ENCODE measurements at regions not wholly inside any gene's neighbourhood (a gene's known extent, or its start where the extent isn't known, plus 50 kb on each side); places are given as distances from the start of the nearest gene placed in this dataset.
"Not testable (repeated sequence)": the region's sequence is repeated elsewhere in the genome, so short reads cannot be mapped to it uniquely, and the experiment has no call there.

DNA sequence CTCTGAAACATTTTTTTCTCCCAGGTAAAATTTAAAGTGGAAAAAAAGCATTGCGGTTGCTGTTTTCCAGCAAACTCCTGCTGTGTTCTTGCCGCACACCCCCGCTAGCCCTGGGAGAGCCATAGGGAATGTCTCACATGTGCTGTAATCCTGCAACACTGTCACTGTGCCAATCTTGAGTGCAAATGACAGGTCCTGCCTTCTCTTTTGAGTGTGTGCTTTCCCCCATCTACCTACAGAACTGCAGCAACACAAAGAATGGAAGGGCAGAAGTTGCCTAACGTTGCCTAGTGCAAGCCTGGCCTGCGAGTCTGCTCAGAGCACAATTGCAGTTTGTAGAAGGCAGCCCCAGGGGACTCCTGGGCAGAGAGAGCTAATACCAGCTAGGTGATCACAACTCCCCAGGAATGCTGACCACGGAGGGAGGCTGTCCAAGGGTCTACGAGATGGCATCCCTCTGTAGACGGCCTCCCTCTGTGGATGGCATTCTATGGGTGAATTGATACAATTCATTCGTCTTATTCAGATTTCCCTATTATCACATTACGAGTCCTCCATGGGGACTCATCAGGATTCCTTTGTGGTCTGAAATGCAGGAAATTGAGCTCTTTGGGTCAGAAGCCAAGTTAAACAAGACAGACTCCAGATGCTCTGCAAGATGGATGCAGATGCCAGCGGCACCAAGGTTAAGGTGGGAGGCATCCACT, 172.6 kb upstream of the S1PR3 start:
- peak; percentile 55 for DNase-seq

DNA sequence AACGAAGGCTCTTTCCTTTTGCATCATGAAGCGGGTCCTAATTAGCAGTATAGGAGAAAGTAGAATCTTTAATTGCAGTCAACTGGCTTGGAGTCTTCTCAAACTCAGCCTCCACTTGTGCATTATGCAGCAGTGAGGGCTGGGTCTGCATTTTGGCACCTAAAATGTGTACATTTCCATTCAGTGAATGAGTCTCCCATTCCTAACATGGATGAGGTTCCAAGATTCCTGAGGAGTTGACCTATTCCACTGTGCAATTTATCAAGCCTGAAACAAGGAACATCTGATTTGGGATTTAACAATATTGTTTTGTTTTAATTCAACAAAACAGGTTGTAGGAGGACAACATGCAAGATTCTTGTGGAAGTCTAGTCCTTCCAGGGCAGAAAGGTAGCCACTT, 171.8 kb upstream of the S1PR3 start:
- no peak for DNase-seq

DNA sequence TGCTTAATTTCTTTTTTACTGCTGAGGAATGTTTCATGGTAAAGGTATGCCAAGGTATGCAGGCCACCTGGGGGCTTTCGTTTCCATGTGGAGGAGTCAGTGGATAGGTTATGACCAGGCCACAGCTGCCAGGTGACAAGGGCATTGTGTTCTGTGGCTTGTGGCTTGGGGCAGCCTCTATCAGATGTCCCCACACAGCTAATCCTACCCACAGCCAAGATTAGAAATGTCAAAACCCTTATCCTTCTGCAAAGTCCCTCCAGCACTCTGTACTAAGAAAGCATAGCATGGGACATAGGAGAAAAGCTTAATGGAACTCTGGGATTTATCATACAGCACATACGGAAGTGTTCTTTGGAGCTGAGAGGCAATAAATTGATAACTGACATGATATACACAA, 171.2 kb upstream of the S1PR3 start:
- no peak for DNase-seq

DNA sequence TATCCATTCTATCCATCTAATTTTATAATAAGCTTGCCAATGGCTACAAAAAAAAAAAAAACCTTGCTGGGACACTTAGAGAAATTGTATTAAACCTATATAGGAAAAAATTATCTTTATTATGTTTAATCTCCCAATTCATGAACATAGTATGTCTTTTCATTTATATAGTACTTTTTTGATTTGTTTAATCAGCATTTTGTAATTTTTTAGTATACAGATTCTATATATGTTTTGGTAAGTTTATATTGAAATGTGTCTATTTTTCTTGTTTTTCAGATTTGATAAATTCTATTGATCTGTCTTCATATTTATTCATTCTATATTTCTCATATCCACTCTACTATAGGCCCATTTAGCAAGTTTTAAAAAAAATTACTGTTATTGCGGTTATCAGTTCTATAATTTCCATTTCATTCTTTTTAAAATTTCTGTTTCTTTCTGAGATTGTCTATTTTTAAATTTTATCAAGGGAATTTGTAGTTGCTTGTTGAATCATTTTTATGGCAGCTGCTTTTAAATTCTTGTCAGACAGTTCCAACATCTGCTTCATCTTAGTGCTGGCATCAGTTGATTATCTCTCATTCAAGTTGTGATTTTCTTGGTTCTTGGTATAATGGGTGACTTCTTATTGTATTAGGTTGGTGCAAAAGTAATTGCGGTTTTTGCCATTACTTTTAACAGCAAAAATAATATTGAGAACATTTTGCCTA, 170.1 kb upstream of the S1PR3 start:
- DNase-seq, result no peak

DNA sequence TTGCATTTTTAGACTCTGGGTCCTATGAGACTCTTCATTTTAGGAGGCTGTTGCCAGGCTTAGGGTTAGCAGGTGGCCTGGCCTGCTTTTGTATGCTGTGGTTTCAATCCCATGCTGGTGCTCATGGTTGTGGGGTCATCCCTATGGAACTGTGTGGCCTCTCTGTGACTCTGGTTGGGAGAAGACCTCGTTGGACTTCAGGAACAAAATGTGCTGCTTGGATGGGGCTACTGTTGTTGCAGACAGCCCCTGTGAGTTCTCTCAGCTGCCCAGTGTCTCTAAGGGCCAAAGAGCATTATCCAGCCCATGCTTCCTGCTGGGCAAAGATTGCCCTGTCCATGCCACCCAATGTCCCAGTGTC, 169.5 kb upstream of the S1PR3 start:
- no peak for DNase-seq

DNA sequence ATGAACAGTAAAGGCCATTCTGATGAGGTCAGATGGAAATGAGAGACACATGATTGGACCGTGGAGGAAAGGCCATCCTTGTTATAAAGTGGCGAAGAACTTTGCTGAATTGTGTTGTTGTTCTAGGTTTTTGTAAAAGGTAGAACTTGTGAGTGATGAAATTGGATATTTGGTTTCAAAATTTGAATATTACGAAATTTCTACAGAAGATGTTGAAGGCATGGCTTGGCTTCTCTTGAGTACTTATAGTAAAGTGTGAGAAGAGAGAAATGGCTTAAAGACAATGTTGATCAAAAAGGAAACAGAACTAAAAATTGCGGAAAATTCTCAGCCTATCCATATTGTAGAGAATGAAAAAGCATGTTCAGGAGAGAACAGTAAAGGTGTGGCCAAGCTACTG, 166.6 kb upstream of the S1PR3 start:
- DNase-seq, result no peak

DNA sequence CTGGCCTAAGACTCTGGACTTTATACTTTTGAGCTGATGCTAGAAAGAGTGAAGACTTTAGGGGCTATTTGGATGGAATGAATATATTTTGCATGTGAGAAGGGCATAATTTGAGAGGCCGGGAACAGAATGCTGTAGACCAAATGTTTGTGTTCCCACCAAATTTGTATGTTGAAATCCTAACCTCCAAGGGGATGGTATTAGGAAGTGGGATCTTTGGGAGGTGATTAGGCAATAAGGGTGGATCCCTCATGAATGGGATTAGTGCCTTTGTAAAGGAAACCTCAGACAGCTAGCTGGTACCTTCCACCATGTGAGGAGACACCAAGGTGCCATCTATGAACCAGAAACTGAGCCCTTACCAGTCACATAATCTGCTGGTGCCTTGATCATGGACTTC, 165.1 kb upstream of the S1PR3 start:
- DNase-seq, result no peak

DNA sequence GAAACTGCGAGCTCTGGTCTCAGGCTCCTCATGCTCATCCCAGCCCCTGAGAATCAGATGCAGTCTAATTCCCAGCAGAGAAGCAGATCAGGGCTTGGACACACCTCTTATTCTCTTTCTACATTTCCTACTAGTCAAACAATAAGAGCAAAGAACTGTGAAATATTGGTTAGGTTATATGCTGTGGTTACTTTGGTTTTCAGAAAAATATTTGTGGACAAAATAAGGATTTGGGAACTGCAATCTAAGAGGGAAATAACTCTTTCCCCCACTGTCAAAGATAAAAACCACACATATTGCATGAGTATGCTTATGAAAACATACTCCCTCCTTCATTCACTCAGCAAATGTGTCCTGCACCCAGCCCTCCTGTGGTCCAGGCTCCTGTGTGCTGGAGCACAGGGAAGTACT, 164.5 kb upstream of the S1PR3 start:
- DNase-seq, result no peak

DNA sequence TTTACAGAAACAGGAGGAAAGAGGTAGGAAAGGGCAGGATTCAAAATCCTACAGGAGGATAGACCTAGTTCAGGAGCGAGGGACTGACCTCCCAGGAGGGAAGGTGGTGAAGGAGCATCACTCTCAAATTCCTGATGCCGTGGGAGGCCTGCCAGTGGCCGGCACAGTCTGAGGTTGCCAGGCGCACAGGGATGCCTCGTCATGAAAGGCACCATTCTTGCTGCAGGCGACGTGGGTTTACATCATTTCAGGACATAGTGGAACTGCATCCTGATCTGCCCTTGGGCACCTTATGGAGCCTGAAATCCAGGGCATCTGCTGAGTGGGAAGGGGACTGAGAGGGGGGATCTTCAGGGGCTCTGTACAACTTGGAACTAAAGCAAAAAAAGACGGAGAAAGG, 163.2 kb upstream of the S1PR3 start:
- DNase-seq, result no peak

DNA sequence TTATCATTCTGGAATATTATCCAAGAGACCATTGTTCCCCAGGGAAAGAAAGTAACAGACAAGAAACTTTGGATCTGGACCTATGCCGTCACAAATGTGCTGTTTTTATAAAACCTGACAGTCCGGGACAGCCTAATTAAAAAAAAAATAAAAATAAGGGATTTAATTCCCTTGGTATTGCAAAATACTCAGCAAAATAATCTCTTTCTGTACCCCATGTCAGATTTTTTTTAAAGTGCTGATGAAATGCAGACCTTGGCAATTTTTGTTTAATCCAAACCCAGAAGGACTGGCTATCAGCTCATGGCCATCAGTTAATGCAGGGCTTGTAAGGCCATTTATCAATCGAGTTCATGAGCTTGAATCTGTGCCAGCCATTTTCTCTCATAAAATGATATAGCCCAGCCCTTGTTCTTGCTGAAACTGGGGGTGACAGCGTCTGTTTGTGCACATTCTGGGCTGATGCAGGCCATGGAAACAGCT, 162.7 kb upstream of the S1PR3 start:
- no peak for DNase-seq

DNA sequence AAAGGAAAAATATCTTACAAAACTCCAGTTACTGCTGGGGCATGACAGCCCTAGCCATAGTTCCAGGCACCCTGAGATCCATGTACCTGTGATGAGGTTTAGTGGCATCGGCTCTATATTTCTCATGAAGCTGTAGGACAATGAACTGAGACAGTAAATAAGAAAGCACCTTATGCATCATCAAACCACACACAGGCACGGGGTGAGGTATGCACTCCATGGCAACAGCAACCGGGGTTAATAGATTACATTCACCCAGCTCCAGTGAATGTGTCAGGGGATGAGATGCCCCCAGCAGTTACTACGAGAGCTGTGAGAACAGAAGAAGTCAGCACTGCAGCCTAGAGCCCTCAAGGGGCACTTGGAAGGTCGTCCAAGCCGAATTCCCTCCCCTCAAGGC, 162.0 kb upstream of the S1PR3 start:
- DNase-seq, result no peak

DNA sequence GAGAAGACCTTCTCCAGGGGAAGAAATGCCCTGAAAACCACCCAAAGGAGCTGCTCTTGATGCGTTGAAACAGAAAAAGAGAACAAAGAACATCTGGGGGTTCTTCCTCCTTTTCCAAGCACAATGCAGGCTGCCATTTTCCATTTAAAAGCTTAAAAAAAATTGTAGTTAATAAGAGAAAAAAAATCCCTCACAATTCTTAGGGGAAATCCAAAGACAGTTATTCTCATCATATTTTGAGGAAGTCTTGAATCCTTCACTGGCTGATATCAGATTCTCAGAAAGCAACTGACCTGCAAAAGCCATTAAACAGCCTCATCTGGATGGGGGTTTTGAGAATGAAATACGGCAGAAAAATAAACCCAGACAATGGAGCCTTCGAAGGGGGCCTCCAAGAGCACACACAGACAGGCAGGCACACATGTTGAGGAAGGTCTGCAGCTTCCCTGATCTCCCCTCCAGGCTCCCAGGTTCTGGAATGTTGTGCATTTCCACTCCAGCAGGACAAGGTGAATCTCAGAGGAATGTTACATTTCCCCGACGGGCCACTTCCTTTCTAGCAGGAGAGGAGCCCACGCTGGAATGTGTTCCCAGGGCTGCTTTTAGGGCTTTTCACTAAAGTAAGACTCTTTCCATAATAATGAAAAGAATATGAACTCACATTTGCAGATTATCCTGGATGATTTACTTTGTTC, 159.4 kb upstream of the S1PR3 start:
- no peak for DNase-seq

DNA sequence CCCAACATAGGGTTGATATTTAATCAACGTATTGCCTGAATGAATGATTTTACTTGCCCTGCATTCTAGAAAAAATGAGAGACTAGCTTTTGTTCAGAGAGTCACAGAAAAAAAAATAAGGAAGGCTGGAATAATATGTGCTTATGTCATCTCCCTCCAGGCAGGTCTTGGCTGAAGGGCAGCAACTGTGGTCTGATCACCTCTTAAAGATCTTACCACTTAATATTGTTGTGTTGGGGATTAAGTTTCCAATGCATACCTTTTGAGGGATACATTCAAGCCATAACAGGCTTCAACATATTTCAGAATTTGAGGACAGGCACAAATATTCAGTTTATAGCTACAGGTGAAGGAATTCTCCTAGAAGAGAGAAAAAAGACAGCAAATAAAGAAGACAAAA, 157.3 kb upstream of the S1PR3 start:
- DNase-seq, result no peak

DNA sequence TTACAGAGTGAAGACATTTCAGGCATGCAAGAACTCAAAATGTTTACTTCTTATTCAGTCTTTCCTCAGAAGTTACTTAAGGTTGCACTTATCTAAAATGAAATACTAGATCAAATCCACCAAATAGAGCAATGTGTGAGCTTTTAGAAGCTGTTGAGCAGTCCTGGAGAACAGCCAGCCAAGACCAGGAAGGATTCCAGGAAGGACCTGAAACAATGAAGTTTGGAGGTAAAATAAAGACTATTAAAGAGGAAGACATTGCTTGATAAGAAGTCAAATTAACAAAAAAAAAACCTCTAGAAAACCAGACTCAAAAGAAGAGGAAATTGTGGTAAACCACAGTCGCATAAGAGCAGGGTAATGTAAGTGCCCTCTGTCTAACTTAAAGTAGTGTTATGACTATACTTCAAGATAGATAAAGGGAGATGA, 156.2 kb upstream of the S1PR3 start:
- no peak for DNase-seq

DNA sequence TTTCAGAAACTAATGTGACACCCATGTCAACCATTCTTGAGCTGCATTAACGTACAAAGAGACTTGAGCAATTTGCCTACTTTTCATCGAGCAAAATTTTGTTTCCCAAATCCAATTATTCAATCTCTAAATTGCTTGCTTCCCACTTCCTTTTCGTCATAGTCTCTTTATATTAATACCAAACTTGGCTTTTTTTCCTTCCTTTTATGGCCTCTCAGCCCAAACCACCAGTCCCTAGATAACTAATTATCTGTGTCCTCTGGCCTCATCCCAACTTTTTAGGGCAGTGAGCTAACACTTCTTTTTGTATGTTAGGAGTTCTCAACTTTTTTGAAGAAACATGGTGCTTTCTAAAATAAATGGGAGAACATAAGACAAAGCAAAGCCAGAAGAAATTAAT, 155.5 kb upstream of the S1PR3 start:
- DNase-seq, result no peak

DNA sequence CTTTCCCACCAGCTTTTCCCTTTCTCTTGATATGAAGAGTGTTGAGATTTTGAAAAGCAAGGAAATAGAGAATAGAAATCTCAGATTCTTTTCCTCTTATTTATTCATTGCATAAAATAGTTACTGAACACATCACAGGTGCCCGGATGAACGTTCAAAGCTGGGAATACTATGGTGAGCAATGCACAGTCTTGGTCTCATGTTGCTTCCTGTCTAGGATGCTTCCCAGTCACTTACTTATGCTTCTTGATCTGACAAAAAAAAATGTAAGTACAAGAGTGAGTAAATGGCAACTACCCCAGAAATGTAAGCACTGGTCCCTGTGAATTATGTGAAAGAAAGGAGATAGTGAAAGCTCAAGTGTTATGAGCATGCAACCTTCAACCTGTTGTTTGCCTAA, 153.5 kb upstream of the S1PR3 start:
- DNase-seq, result no peak

DNA sequence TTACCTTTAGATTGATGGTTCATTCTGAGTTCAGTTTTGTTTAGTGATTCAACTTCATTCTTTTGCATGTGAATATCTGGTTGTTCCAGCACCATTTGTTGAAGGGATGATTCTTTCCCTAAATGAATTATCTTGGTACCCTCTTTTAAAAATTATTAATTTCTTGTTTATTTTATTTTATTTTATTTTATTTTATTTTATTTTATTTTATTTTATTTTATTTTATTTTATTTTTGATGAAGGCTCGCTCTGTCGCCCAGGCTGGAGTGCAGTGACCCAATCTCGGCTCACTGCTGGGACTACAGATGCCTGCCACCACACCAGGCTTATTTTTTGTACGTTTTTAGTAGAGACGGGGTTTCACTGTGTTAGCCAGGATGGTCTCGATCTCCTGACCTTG, 141.4 kb upstream of the S1PR3 start:
- DNase-seq, result not testable (repeated sequence)

DNA sequence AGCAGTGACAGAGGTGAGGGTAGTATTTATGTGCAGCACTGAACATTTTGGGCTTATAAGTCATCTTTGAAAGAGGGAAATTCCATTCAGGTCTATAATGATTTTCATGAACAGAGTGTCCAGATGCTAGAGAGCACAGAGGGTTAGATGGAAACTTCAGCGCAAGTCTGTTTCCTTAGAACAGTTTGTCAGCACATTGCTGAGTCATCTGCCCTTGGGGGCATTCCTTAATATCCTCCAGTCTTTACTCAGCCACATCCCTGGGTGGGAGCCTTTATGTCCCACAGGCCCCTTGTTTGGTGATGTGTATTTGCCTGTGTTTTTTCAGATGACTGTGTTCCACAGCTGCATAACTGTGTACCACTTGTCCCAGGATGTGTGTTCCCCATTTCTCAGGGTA, 138.5 kb upstream of the S1PR3 start:
- DNase-seq, result peak; percentile 32

DNA sequence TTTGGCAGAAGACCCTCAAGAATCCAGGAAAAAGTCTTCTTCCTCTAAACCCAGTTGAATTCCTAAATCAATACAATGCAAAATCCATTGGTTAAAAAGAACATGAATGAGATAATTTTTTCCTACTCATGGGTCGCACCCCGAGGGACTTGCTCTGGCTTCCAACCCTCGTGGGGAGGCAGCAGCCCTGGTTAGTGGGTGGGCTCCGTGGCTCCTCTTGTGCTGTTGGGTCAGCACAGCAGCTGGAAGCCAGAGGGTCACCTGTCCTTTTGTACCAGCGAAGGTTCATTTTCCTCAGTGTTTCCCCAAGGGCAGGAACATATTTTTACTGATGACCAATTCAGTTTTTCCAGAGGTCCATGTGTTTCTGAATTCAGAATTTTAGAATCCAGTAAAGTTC, 120.6 kb upstream of the S1PR3 start:
- no peak for DNase-seq

DNA sequence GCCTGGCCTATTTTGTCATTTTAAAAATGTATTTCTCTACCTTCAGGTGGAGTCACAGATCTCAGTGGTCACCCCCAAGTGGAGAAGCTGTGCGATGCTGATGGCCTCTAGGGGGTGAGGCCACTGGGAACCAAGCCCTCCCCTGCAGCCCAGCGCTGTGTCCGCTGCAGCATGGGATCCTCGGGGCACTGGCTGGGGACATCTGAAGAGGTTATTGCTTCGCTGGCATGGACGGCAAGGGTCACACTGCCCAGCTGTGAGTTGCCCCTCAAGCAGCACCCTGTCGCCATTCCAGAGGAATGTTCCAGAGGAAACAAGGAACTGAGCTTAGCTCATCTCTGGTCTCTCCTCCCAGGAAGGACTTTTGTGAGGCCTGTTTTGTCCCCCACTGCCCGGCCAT, 119.6 kb upstream of the S1PR3 start:
- DNase-seq, result no peak

DNA sequence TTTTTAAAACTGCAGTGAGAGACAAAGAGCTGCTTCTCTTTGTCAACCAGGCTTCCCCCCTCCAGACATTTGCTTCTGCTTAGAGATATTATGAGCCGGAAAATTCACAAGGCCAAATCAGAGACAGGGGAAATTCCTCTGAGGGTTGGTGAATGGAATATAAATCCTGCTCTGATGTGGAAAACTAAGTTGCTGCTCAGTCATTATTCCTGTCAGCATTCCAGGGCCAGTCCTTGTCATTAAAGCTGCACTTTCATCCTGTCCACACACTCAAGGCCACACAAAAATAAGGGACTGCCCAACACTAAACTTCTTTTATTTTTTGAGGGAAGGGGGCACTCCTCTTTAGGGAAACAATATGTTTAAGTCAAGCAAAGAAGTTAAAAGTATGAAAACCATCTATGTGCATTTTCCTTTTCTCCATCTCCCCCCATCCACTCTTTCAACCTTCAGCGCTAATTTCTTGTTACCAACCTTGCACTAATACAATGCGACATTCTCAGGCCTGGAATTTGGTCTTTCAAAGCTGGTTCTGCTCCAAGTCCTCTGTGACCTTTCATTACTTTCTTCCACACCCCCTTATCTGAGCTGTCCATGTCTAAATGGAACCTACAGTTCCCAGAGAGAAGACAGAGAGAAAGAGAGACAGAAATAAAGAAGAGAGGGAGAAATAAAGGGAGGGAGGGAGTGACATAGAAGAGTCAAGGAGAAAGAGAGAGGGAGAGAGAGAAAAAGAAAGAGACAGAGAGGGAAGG, 118.9 kb upstream of the S1PR3 start:
- peak; percentile 85 for DNase-seq

DNA sequence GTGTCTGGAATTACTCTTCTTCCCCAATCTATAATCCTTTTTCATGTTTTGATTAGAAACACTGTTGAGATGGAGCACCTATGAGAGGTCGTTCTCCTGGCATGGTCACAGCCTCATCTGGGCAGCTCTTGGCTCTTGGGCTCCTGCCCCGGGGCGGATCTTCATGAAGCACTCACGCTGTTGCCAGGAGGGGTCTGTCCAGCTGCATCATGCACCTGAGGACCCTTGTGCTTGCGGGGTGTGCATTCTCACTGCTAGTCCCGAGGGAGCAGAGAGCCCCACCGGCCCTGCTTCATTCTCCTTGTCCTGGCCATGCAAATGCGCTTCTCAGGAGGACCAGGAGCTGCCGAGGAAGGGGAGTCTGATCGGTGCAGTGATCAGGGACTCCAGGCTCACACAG, 117.6 kb upstream of the S1PR3 start:
- peak; percentile 29 for DNase-seq

DNA sequence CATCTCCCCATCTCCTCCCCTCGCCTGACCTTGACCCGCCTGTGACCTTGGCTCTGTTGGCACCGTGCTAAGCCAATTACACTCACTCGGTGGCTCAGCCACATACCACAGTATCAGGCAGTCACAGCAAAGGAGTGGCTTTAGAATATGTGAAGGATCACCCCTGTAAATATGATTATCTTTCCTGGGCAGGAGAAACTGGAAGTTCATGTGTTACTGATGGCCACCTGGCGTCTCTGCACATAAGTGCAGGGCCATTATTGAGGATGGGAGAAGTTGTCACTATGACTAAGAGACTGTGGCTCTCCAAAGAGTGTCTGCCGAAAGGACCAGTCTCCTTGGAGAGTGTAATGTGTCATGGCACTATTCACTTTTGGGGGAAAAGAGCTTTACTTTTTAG, 116.9 kb upstream of the S1PR3 start:
- DNase-seq, result peak; percentile 46

Measured in eye (tissue), 1 donor.